SK-N-SH treated with all-trans-retinoic acid at 6 μM for 48 hours (cell line): ENCODE measurements at regions not wholly inside any gene's neighbourhood (a gene's known extent, or its start where the extent isn't known, plus 50 kb on each side); places are given as distances from the start of the nearest gene placed in this dataset.

Experiments used
- ARNTL ChIP-seq: fragments of 450-650 bp; formaldehyde crosslinking; IDR thresholded peaks from 2 replicates; pipeline ENCODE4 v1.5.0; 2020; ENCODE audit warnings: low read depth, mild to moderate bottlenecking, moderate library complexity, borderline replicate concordance
- PPARA ChIP-seq: fragments of 250-450 bp; sonication (Bioruptor Pico); IDR thresholded peaks from 2 replicates; pipeline ENCODE4 v1.5.0; 2020; ENCODE audit warnings: mild to moderate bottlenecking, borderline replicate concordance
- ZFP3 ChIP-seq: fragments of 250-450 bp; sonication (Bioruptor Pico); IDR thresholded peaks from 2 replicates; pipeline ENCODE4 v1.5.0; 2020; ENCODE audit warnings: mild to moderate bottlenecking, moderate library complexity
- ZNF70 ChIP-seq: fragments of 450-650 bp; formaldehyde crosslinking; IDR thresholded peaks from 2 replicates; pipeline ENCODE4 v1.5.0; 2020; ENCODE audit warnings: mild to moderate bottlenecking, moderate library complexity

DNA sequence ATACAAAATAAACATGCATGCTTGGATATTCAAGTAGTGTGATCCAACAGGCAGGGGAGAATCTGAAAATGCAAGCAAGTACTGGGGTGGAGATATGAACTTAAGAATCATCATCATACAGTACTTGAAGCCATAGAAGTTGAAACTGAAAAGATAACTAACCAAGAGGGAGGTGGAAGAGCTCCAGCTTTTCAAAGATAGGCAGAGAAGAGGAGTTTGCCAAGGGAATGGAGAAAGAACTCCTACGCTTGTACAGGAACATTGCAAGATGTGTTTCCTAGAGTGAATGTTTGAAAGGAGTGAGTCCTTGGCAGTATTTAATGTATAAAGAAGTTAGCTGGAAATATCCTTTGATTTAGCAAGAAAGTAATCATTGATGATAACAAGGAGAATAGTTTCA lies 106.2 kb upstream of the FRMPD4 start:
- no peak for TF ChIP-seq PPARA (CRISPR knock-in tag)
- TF ChIP-seq ZFP3 (CRISPR knock-in tag) = no peak
- no peak for TF ChIP-seq ARNTL (CRISPR knock-in tag)
- TF ChIP-seq ZNF70 (CRISPR knock-in tag) = no peak
